BE2C (cell line): ENCODE measurements at regions not wholly inside any gene's neighbourhood (a gene's known extent, or its start where the extent isn't known, plus 50 kb on each side); places are given as distances from the start of the nearest gene placed in this dataset.

ENCODE experiments used
- DNase-seq: peaks from one replicate; pipeline ENCODE4 v3.0.0-alpha.2; 2020
- H3K27me3 ChIP-seq: fragments of 250-450 bp; sonication (Bioruptor Pico); 2 replicates; pipeline ENCODE4 v1.5.1; 2020; ENCODE audit warnings: mild to moderate bottlenecking
- H3K36me3 ChIP-seq: fragments of 250-450 bp; sonication (Bioruptor Pico); 2 replicates; pipeline ENCODE4 v1.5.1; 2020; ENCODE audit warnings: mild to moderate bottlenecking
- H3K4me1 ChIP-seq: fragments of 250-450 bp; sonication (Bioruptor Pico); 2 replicates; pipeline ENCODE4 v1.5.1; 2020
- H3K4me3 ChIP-seq: 2 replicates; pipeline ENCODE4 v1.5.1; 2011; ENCODE audit warnings: low read depth, low read length
- H3K9me3 ChIP-seq: fragments of 250-450 bp; sonication (Bioruptor Pico); 2 replicates; pipeline ENCODE4 v1.5.1; 2020
- TF ChIP-seq, protein P1 (sequence below): IDR thresholded peaks from 2 replicates; pipeline ENCODE4 v1.5.1; 2012; ENCODE audit warnings: mild to moderate bottlenecking, low read depth, low read length

DNA sequence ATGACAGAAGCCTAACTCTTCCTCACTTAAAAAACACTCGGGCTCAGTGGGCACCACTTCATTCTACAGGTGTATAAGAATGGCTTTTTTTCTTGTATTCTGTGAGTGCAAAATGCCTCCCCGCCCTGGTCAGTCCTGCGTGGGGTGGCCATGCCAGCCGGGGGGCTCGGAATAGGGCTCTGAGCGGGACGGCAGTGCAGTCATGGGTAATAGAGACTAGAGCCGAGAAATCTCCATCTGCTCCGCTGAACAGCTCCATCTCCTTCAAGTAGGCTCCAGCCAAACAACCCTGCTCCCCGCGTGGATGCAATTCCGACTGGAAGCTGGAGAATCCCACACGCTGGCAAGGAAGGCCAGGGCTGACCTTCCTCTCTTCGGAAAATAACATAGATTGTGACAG is 317.0 kb upstream of the IRX4 start:
- DNase-seq, result no peak
- H3K4me1 ChIP-seq, result no peaks in the 10 kb centered on the region
- no peaks in the 10 kb centered on the region for H3K27me3 ChIP-seq
- H3K4me3 ChIP-seq, result no peak overlapping the region
- no peaks in the 10 kb centered on the region for H3K9me3 ChIP-seq
- TF ChIP-seq, protein P1, sequence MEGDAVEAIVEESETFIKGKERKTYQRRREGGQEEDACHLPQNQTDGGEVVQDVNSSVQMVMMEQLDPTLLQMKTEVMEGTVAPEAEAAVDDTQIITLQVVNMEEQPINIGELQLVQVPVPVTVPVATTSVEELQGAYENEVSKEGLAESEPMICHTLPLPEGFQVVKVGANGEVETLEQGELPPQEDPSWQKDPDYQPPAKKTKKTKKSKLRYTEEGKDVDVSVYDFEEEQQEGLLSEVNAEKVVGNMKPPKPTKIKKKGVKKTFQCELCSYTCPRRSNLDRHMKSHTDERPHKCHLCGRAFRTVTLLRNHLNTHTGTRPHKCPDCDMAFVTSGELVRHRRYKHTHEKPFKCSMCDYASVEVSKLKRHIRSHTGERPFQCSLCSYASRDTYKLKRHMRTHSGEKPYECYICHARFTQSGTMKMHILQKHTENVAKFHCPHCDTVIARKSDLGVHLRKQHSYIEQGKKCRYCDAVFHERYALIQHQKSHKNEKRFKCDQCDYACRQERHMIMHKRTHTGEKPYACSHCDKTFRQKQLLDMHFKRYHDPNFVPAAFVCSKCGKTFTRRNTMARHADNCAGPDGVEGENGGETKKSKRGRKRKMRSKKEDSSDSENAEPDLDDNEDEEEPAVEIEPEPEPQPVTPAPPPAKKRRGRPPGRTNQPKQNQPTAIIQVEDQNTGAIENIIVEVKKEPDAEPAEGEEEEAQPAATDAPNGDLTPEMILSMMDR, result no peak
- H3K36me3 ChIP-seq, result no peaks in the 10 kb centered on the region

GRCh38 chr5:2196989-2197619 is 314.4 kb upstream of the IRX4 start:
- Histone ChIP-seq H3K36me3 (no peaks in the 10 kb centered on the region), H3K27me3 (no peaks in the 10 kb centered on the region)
- TF ChIP-seq, protein P1, result no peak

GRCh38 chr5:2196416-2196815 is 313.7 kb upstream of the IRX4 start:
- Histone ChIP-seq H3K36me3 (no peaks in the 10 kb centered on the region), H3K4me1 (no peaks in the 10 kb centered on the region), H3K27me3 (no peaks in the 10 kb centered on the region), H3K9me3 (no peaks in the 10 kb centered on the region), H3K4me3 (no peak overlapping the region)
- TF ChIP-seq, protein P1, result no peak
- DNase-seq, result no peak

More at GRCh38 chr5:2196989-2197619, 314.4 kb upstream of the IRX4 start:
- Histone ChIP-seq H3K4me1 (no peaks in the 10 kb centered on the region), H3K9me3 (no peaks in the 10 kb centered on the region), H3K4me3 (no peak overlapping the region)
- no peak for DNase-seq

DNA sequence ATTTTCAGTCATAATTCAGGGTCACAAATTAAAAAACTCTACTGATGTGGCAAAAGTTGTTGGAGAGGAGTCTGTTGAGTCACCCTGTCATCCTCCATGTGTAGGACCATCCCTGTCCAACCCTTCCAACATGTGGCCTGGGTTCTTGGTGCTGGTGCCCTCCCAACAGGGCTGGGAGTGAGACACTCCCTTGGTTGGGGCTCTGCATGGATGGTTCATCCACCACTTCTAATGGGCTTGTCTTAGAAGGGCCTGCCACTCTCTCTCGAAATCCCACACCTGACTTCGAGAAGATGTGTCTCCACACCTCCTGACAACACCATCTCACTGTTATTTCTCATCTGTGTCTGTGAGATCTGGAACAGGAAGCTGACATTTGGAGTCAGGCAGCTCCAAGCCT is 312.2 kb upstream of the IRX4 start:
- no peak for DNase-seq
- H3K4me1 ChIP-seq, result no peaks in the 10 kb centered on the region
- H3K27me3 ChIP-seq, result no peaks in the 10 kb centered on the region
- TF ChIP-seq, protein P1, result no peak
- no peaks in the 10 kb centered on the region for H3K36me3 ChIP-seq
- no peaks in the 10 kb centered on the region for H3K9me3 ChIP-seq
- H3K4me3 ChIP-seq, result no peak overlapping the region

DNA sequence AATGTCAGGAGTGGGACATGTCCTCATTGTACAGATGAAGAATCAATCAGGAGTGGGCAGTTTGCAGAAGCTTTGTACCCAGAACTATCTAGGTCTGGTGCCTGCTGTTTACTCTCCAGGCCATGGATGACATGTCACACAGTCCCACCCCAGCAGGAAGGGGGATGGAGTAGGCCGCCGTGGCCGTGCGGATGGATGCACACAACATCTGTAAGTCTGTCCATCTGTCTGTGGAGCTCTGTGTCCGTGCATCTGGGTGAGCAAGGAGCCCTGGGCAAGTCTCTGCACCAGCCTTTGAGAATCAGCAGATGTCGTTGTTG is 311.5 kb upstream of the IRX4 start:
- no peaks in the 10 kb centered on the region for H3K9me3 ChIP-seq
- TF ChIP-seq, protein P1, result no peak
- no peaks in the 10 kb centered on the region for H3K4me1 ChIP-seq
- no peaks in the 10 kb centered on the region for H3K27me3 ChIP-seq
- DNase-seq, result no peak
- H3K36me3 ChIP-seq, result no peaks in the 10 kb centered on the region
- H3K4me3 ChIP-seq, result no peak overlapping the region

DNA sequence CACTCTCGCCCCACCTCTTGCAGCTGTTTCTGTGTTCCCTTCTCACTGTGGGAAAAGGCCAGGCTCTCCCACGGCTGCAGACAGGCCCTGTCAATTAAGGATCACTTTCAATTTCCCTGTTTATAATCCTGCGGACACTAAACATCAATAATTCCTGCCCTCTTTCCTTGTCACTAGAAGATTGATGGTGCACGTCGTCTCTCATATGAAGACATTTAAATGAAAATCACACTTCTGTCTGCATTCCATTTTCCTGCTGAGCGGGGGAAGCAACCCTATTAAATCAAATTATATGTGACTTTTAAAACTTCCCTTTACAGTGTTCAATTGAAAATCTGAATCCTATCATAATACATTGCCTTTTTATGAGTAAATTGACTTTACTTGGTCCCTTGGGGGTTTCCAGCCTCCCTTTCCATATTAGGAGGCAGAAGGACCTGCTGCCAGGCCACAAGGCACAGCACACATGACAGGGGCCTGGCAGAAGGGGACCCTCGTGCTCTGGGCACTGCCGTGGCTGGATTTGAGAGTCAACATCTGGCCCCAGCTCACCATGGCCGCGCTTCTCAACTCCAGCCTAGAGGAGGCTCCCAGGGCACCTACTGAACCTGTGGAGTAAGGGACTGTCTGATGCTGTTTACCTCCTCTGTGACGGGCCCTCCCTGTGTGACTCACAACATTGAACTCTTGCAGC is 311.0 kb upstream of the IRX4 start:
- no peak for DNase-seq
- TF ChIP-seq, protein P1, result no peak
- no peaks in the 10 kb centered on the region for H3K9me3 ChIP-seq
- no peak overlapping the region for H3K4me3 ChIP-seq
- no peaks in the 10 kb centered on the region for H3K4me1 ChIP-seq
- no peaks in the 10 kb centered on the region for H3K27me3 ChIP-seq
- no peaks in the 10 kb centered on the region for H3K36me3 ChIP-seq
